K562 (cell line): ENCODE measurements at regions not wholly inside any gene's neighbourhood (a gene's known extent, or its start where the extent isn't known, plus 50 kb on each side); places are given as distances from the start of the nearest gene placed in this dataset.

Experiments
- KHSRP ChIP-seq: fragments of 450-650 bp; IDR thresholded peaks from 2 replicates; pipeline ENCODE4 v1.6.1; 2017
- NFRKB ChIP-seq: fragments of 450-650 bp; IDR thresholded peaks from 2 replicates; pipeline ENCODE4 v1.6.1; 2016; ENCODE audit warnings: low read depth
- RAD21 ChIP-seq, 2 experiments: fragments of 250-450 bp in 1 of 2; fragments of 450-650 bp in 1 of 2; sonication (Bioruptor Pico) in 1 of 2; formaldehyde crosslinking in 1 of 2; IDR thresholded peaks in 1 of 2; conservative IDR thresholded peaks in 1 of 2; 2 replicates each; pipeline versions ENCODE4 v1.4.0 to v1.8.0; 2020 to 2022; ENCODE audit warnings: mild to moderate bottlenecking in 2 of 2, moderate library complexity in 1 of 2
- RAD51 ChIP-seq: fragments of 450-650 bp; IDR thresholded peaks from 2 replicates; pipeline ENCODE4 v1.7.1; 2016; ENCODE audit warnings: low read depth, mild to moderate bottlenecking, borderline replicate concordance
- RFX5 ChIP-seq: IDR thresholded peaks from 2 replicates; pipeline ENCODE4 v1.6.1; 2011; ENCODE audit warnings: low read depth, mild to moderate bottlenecking, improper control_type of control experiment, low read length
- RNF2 ChIP-seq: sonication (generic); IDR thresholded peaks from 2 replicates; pipeline ENCODE4 v1.6.1; 2016
- THRAP3 ChIP-seq: fragments of 450-650 bp; IDR thresholded peaks from 2 replicates; pipeline ENCODE4 v1.6.1; 2016; ENCODE audit warnings: mild to moderate bottlenecking, inconsistent platforms, borderline replicate concordance
- U2AF2 ChIP-seq: fragments of 200-400 bp; formaldehyde crosslinking; optimal IDR thresholded peaks from 2 replicates; pipeline ENCODE3; 2017; ENCODE audit warnings: low read depth, mild to moderate bottlenecking, low read length
- ZNF232 ChIP-seq: sonication (generic); formaldehyde crosslinking; IDR thresholded peaks from 2 replicates; pipeline ENCODE4 v1.8.0; 2022; ENCODE audit warnings: mild to moderate bottlenecking, missing genetic modification reagents
- ZNF561 ChIP-seq: fragments of 450-650 bp; formaldehyde crosslinking; conservative IDR thresholded peaks from 2 replicates; pipeline ENCODE4 v1.4.0; 2020; ENCODE audit warnings: mild to moderate bottlenecking, moderate library complexity
- TF ChIP-seq, protein P1 (sequence below): sonication (generic); formaldehyde crosslinking; IDR thresholded peaks from 2 replicates; pipeline ENCODE4 v1.8.1; 2023; ENCODE audit warnings: mild to moderate bottlenecking, missing genetic modification reagents
- TF ChIP-seq, protein P2 (sequence below), 3 experiments: IDR thresholded peaks in 2 of 3; conservative IDR thresholded peaks in 1 of 3; 2 replicates each; pipeline ENCODE4 v1.5.1; 2011 to 2012; ENCODE audit warnings: low read length in 3 of 3, mild to moderate bottlenecking in 3 of 3, control low read depth in 2 of 3, improper control_type of control experiment in 1 of 3, inconsistent platforms in 1 of 3, low read depth in 1 of 3, mixed read lengths in 1 of 3, moderate library complexity in 1 of 3; ENCODE audit not compliant: insufficient read depth in 2 of 3

GRCh38 chr2:217263756-217264155, 403.9 kb upstream of the TNP1 start:
- TF ChIP-seq RAD21 (CRISPR knock-in tag; conservative IDR thresholded peaks at IDR 0.05 in 1 of 2, IDR thresholded peaks at IDR 0.05 in 1 of 2) (no peak), RAD51 (no peak), RNF2 (no peak), ZNF232 (CRISPR knock-in tag) (no peak), KHSRP (no peak), NFRKB (no peak), ZNF561 (CRISPR knock-in tag) (no peak), THRAP3 (no peak), RFX5 (no peak), U2AF2 (no peak)
- TF ChIP-seq, protein P1, sequence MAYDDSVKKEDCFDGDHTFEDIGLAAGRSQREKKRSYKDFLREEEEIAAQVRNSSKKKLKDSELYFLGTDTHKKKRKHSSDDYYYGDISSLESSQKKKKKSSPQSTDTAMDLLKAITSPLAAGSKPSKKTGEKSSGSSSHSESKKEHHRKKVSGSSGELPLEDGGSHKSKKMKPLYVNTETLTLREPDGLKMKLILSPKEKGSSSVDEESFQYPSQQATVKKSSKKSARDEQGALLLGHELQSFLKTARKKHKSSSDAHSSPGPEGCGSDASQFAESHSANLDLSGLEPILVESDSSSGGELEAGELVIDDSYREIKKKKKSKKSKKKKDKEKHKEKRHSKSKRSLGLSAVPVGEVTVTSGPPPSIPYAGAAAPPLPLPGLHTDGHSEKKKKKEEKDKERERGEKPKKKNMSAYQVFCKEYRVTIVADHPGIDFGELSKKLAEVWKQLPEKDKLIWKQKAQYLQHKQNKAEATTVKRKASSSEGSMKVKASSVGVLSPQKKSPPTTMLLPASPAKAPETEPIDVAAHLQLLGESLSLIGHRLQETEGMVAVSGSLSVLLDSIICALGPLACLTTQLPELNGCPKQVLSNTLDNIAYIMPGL, result no peak
- TF ChIP-seq, protein P2, sequence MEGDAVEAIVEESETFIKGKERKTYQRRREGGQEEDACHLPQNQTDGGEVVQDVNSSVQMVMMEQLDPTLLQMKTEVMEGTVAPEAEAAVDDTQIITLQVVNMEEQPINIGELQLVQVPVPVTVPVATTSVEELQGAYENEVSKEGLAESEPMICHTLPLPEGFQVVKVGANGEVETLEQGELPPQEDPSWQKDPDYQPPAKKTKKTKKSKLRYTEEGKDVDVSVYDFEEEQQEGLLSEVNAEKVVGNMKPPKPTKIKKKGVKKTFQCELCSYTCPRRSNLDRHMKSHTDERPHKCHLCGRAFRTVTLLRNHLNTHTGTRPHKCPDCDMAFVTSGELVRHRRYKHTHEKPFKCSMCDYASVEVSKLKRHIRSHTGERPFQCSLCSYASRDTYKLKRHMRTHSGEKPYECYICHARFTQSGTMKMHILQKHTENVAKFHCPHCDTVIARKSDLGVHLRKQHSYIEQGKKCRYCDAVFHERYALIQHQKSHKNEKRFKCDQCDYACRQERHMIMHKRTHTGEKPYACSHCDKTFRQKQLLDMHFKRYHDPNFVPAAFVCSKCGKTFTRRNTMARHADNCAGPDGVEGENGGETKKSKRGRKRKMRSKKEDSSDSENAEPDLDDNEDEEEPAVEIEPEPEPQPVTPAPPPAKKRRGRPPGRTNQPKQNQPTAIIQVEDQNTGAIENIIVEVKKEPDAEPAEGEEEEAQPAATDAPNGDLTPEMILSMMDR (IDR thresholded peaks at IDR 0.05 in 2 of 3, conservative IDR thresholded peaks at IDR 0.05 in 1 of 3; ENCODE audit: insufficient read depth in 2 of 3, low read depth in 1 of 3, low read length in 3 of 3), result no peak
